HEK293 (cell line): ENCODE measurements at regions not wholly inside any gene's neighbourhood (a gene's known extent, or its start where the extent isn't known, plus 50 kb on each side); places are given as distances from the start of the nearest gene placed in this dataset.

ENCODE experiments used
- CTCF ChIA-PET: fragments of 350-600 bp; formaldehyde crosslinking; extraction: SDS; loops from one replicate; lab custom pipeline; 2021; ENCODE audit warnings: antibody characterized with exemption; lab: Yijun Ruan, JAX
- POLR2A ChIA-PET: fragments of 300-600 bp; formaldehyde crosslinking; extraction: SDS; loops from one replicate; lab custom pipeline; 2020; ENCODE audit warnings: antibody characterized with exemption, inconsistent platforms; lab: Yijun Ruan, JAX
- H3K27ac ChIP-seq: fragments of 200-500 bp; sonication (Bioruptor generic); 2 replicates; pipeline ENCODE4 v1.5.1; 2014; ENCODE audit warnings: low read depth, low read length, control low read depth, inconsistent platforms; ENCODE audit errors: extremely low read depth
- H3K36me3 ChIP-seq, 2 experiments: fragments of 200-500 bp in 1 of 2; sonication (Bioruptor generic) in 1 of 2; 1 replicate in 1 of 2; 2 replicates in 1 of 2; pipeline ENCODE4 v1.5.1; 2014 to 2017; ENCODE audit warnings: inconsistent platforms in 2 of 2, low read length in 2 of 2; ENCODE audit not compliant: control insufficient read depth in 2 of 2, insufficient read depth in 1 of 2
- H3K4me1 ChIP-seq: fragments of 200-500 bp; sonication (Bioruptor generic); 2 replicates; pipeline ENCODE4 v1.5.1; 2014; ENCODE audit warnings: mild to moderate bottlenecking, low read length, inconsistent platforms; ENCODE audit not compliant: control insufficient read depth, insufficient read depth
- H3K4me3 ChIP-seq: 2 replicates; pipeline ENCODE4 v1.5.1; 2011; ENCODE audit warnings: low read depth, mild to moderate bottlenecking, control low read depth, low read length, moderate library complexity
- H3K9me3 ChIP-seq: fragments of 200-500 bp; sonication (Bioruptor generic); 2 replicates; pipeline ENCODE4 v1.5.1; 2014; ENCODE audit warnings: low read depth, low read length, inconsistent platforms; ENCODE audit not compliant: control insufficient read depth, insufficient read depth
- HOXD13 ChIP-seq: sonication (generic); formaldehyde crosslinking; IDR thresholded peaks from 2 replicates; pipeline ENCODE4 v1.8.0; 2022; ENCODE audit warnings: missing genetic modification reagents, borderline replicate concordance
- KLF1 ChIP-seq: fragments of 450-650 bp; formaldehyde crosslinking; IDR thresholded peaks from 2 replicates; pipeline ENCODE4 v1.5.1; 2016; ENCODE audit warnings: missing biosample characterization, missing genetic modification characterization
- MZF1 ChIP-seq: fragments of 450-650 bp; formaldehyde crosslinking; IDR thresholded peaks from 2 replicates; pipeline ENCODE4 v1.5.1; 2017; ENCODE audit warnings: missing biosample characterization, missing genetic modification characterization, borderline replicate concordance
- RBAK ChIP-seq: fragments of 450-650 bp; formaldehyde crosslinking; IDR thresholded peaks from 2 replicates; pipeline ENCODE4 v1.5.1; 2016; ENCODE audit warnings: missing biosample characterization, missing genetic modification characterization
- SALL2 ChIP-seq: fragments of 450-650 bp; formaldehyde crosslinking; IDR thresholded peaks from 2 replicates; pipeline ENCODE4 v1.5.0; 2017; ENCODE audit warnings: missing biosample characterization, mild to moderate bottlenecking, missing genetic modification characterization, borderline replicate concordance
- SP2 ChIP-seq: fragments of 450-650 bp; formaldehyde crosslinking; IDR thresholded peaks from 2 replicates; pipeline ENCODE4 v1.5.1; 2016; ENCODE audit warnings: missing biosample characterization, missing genetic modification characterization
- SP3 ChIP-seq: fragments of 450-650 bp; formaldehyde crosslinking; IDR thresholded peaks from 2 replicates; pipeline ENCODE4 v1.5.1; 2016; ENCODE audit warnings: missing biosample characterization, missing genetic modification characterization
- ZNF148 ChIP-seq: fragments of 450-650 bp; formaldehyde crosslinking; IDR thresholded peaks from 2 replicates; pipeline ENCODE4 v1.5.0; 2017; ENCODE audit warnings: missing biosample characterization, missing genetic modification characterization, borderline replicate concordance
- ZNF16 ChIP-seq: fragments of 450-650 bp; formaldehyde crosslinking; IDR thresholded peaks from 2 replicates; pipeline ENCODE4 v1.5.1; 2016; ENCODE audit warnings: low read depth, missing biosample characterization, missing genetic modification characterization
- ZNF175 ChIP-seq: fragments of 450-650 bp; formaldehyde crosslinking; IDR thresholded peaks from 2 replicates; pipeline ENCODE4 v1.5.1; 2016; ENCODE audit warnings: missing biosample characterization, missing genetic modification characterization
- ZNF184 ChIP-seq: fragments of 450-650 bp; IDR thresholded peaks from 2 replicates; pipeline ENCODE4 v1.5.1; 2018; ENCODE audit warnings: missing biosample characterization, mild to moderate bottlenecking, missing genetic modification characterization
- ZNF221 ChIP-seq: fragments of 450-650 bp; formaldehyde crosslinking; IDR thresholded peaks from 2 replicates; pipeline ENCODE4 v1.5.1; 2017; ENCODE audit warnings: missing biosample characterization, missing genetic modification characterization, borderline replicate concordance
- ZNF449 ChIP-seq: fragments of 450-650 bp; formaldehyde crosslinking; IDR thresholded peaks from 2 replicates; pipeline ENCODE4 v1.5.1; 2017; ENCODE audit warnings: missing biosample characterization, mild to moderate bottlenecking, missing genetic modification characterization, moderate library complexity
- ZNF48 ChIP-seq: fragments of 450-650 bp; formaldehyde crosslinking; IDR thresholded peaks from 2 replicates; pipeline ENCODE4 v1.5.1; 2016; ENCODE audit warnings: missing biosample characterization, missing genetic modification characterization
- ZNF501 ChIP-seq: fragments of 450-650 bp; formaldehyde crosslinking; IDR thresholded peaks from 2 replicates; pipeline ENCODE4 v1.5.1; 2016; ENCODE audit warnings: missing biosample characterization, missing genetic modification characterization
- ZNF544 ChIP-seq: fragments of 450-650 bp; formaldehyde crosslinking; IDR thresholded peaks from 2 replicates; pipeline ENCODE4 v1.5.0; 2017; ENCODE audit warnings: missing biosample characterization, missing genetic modification characterization
- ZNF626 ChIP-seq: fragments of 450-650 bp; sonication (Bioruptor Pico); formaldehyde crosslinking; IDR thresholded peaks from 2 replicates; pipeline ENCODE4 v1.5.1; 2018; ENCODE audit warnings: missing biosample characterization, missing genetic modification characterization, inconsistent platforms
- ZNF629 ChIP-seq: fragments of 450-650 bp; formaldehyde crosslinking; IDR thresholded peaks from 2 replicates; pipeline ENCODE4 v1.5.1; 2017; ENCODE audit warnings: missing biosample characterization, missing genetic modification characterization
- ZSCAN16 ChIP-seq: fragments of 450-650 bp; formaldehyde crosslinking; IDR thresholded peaks from 2 replicates; pipeline ENCODE4 v1.5.1; 2016; ENCODE audit warnings: missing biosample characterization, missing genetic modification characterization
- ZXDB ChIP-seq: fragments of 450-650 bp; formaldehyde crosslinking; IDR thresholded peaks from 2 replicates; pipeline ENCODE4 v1.5.1; 2016; ENCODE audit warnings: missing biosample characterization, missing genetic modification characterization
- TF ChIP-seq, protein P1 (sequence below): fragments of 450-650 bp; formaldehyde crosslinking; IDR thresholded peaks from 2 replicates; pipeline ENCODE4 v1.5.1; 2016; ENCODE audit warnings: missing biosample characterization, missing genetic modification characterization, borderline replicate concordance
- TF ChIP-seq, protein P2 (sequence below): fragments of 450-650 bp; formaldehyde crosslinking; IDR thresholded peaks from 2 replicates; pipeline ENCODE4 v1.5.1; 2016; ENCODE audit warnings: missing biosample characterization, missing genetic modification characterization
- TF ChIP-seq, protein P3 (sequence below): fragments of 450-650 bp; formaldehyde crosslinking; IDR thresholded peaks from 2 replicates; pipeline ENCODE4 v1.5.1; 2016; ENCODE audit warnings: missing biosample characterization, missing genetic modification characterization
- TF ChIP-seq, protein P4 (sequence below): fragments of 450-650 bp; formaldehyde crosslinking; IDR thresholded peaks from 2 replicates; pipeline ENCODE4 v1.5.1; 2016; ENCODE audit warnings: missing biosample characterization, missing genetic modification characterization, low read depth
- TF ChIP-seq, protein P5 (sequence below): fragments of 450-650 bp; formaldehyde crosslinking; IDR thresholded peaks from 2 replicates; pipeline ENCODE4 v1.5.1; 2016; ENCODE audit warnings: missing biosample characterization, missing genetic modification characterization

GRCh38 chr20:63085151-63085861 lies 78.5 kb upstream of the BHLHE23 start:
- Histone ChIP-seq H3K4me1 (no peaks in the 10 kb centered on the region), H3K9me3 (no peaks in the 10 kb centered on the region), H3K4me3 (no peak overlapping the region), H3K27ac (no peak overlapping the region), H3K36me3 (no peaks in the 10 kb centered on the region)
- CTCF ChIA-PET: no interaction called here
- POLR2A ChIA-PET: no interaction called here
- TF ChIP-seq KLF1 (peak; percentile 66; the same call in 1 of the 2 replicates), ZNF629 (tag by site-specific recombination) (peak; percentile 76), SP2 (no peak), SP3 (tag by site-specific recombination) (no peak), ZXDB (no peak), RBAK (no peak), ZNF148 (no peak), ZNF175 (no peak), ZNF626 (tag by site-specific recombination) (no peak), ZNF501 (tag by site-specific recombination) (no peak), ZNF449 (tag by site-specific recombination) (no peak), ZNF544 (tag by site-specific recombination) (no peak), ZNF184 (no peak), HOXD13 (CRISPR knock-in tag) (no peak), ZNF221 (no peak), SALL2 (tag by site-specific recombination) (no peak), ZNF16 (no peak), MZF1 (tag by site-specific recombination) (no peak), ZSCAN16 (tag by site-specific recombination) (no peak), ZNF48 (tag by site-specific recombination) (no peak)
- TF ChIP-seq, protein P1, sequence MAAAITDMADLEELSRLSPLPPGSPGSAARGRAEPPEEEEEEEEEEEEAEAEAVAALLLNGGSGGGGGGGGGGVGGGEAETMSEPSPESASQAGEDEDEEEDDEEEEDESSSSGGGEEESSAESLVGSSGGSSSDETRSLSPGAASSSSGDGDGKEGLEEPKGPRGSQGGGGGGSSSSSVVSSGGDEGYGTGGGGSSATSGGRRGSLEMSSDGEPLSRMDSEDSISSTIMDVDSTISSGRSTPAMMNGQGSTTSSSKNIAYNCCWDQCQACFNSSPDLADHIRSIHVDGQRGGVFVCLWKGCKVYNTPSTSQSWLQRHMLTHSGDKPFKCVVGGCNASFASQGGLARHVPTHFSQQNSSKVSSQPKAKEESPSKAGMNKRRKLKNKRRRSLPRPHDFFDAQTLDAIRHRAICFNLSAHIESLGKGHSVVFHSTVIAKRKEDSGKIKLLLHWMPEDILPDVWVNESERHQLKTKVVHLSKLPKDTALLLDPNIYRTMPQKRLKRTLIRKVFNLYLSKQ: no peak
- TF ChIP-seq, protein P2, sequence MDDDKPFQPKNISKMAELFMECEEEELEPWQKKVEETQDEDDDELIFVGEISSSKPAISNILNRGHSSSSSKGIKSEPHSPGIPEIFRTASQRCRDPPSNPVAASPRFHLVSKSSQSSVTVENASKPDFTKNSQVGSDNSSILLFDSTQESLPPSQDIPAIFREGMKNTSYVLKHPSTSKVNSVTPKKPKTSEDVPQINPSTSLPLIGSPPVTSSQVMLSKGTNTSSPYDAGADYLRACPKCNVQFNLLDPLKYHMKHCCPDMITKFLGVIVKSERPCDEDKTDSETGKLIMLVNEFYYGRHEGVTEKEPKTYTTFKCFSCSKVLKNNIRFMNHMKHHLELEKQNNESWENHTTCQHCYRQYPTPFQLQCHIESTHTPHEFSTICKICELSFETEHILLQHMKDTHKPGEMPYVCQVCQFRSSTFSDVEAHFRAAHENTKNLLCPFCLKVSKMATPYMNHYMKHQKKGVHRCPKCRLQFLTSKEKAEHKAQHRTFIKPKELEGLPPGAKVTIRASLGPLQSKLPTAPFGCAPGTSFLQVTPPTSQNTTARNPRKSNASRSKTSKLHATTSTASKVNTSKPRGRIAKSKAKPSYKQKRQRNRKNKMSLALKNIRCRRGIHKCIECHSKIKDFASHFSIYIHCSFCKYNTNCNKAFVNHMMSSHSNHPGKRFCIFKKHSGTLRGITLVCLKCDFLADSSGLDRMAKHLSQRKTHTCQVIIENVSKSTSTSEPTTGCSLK (tag by site-specific recombination): no peak
- TF ChIP-seq, protein P3, sequence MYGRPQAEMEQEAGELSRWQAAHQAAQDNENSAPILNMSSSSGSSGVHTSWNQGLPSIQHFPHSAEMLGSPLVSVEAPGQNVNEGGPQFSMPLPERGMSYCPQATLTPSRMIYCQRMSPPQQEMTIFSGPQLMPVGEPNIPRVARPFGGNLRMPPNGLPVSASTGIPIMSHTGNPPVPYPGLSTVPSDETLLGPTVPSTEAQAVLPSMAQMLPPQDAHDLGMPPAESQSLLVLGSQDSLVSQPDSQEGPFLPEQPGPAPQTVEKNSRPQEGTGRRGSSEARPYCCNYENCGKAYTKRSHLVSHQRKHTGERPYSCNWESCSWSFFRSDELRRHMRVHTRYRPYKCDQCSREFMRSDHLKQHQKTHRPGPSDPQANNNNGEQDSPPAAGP (tag by site-specific recombination): peak; percentile 91
- TF ChIP-seq, protein P4, sequence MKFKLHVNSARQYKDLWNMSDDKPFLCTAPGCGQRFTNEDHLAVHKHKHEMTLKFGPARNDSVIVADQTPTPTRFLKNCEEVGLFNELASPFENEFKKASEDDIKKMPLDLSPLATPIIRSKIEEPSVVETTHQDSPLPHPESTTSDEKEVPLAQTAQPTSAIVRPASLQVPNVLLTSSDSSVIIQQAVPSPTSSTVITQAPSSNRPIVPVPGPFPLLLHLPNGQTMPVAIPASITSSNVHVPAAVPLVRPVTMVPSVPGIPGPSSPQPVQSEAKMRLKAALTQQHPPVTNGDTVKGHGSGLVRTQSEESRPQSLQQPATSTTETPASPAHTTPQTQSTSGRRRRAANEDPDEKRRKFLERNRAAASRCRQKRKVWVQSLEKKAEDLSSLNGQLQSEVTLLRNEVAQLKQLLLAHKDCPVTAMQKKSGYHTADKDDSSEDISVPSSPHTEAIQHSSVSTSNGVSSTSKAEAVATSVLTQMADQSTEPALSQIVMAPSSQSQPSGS (tag by site-specific recombination): peak; percentile 86
- TF ChIP-seq, protein P5, sequence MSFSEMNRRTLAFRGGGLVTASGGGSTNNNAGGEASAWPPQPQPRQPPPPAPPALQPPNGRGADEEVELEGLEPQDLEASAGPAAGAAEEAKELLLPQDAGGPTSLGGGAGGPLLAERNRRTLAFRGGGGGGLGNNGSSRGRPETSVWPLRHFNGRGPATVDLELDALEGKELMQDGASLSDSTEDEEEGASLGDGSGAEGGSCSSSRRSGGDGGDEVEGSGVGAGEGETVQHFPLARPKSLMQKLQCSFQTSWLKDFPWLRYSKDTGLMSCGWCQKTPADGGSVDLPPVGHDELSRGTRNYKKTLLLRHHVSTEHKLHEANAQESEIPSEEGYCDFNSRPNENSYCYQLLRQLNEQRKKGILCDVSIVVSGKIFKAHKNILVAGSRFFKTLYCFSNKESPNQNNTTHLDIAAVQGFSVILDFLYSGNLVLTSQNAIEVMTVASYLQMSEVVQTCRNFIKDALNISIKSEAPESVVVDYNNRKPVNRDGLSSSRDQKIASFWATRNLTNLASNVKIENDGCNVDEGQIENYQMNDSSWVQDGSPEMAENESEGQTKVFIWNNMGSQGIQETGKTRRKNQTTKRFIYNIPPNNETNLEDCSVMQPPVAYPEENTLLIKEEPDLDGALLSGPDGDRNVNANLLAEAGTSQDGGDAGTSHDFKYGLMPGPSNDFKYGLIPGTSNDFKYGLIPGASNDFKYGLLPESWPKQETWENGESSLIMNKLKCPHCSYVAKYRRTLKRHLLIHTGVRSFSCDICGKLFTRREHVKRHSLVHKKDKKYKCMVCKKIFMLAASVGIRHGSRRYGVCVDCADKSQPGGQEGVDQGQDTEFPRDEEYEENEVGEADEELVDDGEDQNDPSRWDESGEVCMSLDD: no peak
